ENCODE measurements at regions not wholly inside any gene's neighbourhood (a gene's known extent, or its start where the extent isn't known, plus 50 kb on each side); places are given as distances from the start of the nearest gene placed in this dataset.
"Not testable (repeated sequence)": the region's sequence is repeated elsewhere in the genome, so short reads cannot be mapped to it uniquely, and the experiment has no call there.

- H3K4me2 ChIP-seq (replicated peaks; ENCODE audit: extremely low read depth, low read length, poor library complexity, severe bottlenecking); H3K4me3 ChIP-seq (replicated peaks in 1 of 3; ENCODE audit: low read depth in 2 of 3, low read length in 3 of 3); H3K27me3 ChIP-seq (ENCODE audit: control insufficient read depth in 2 of 2, insufficient read depth in 2 of 2, low read length in 2 of 2); H3K9ac ChIP-seq (ENCODE audit: insufficient read depth, low read length, poor library complexity, severe bottlenecking); H3K4me3 Mint-ChIP-seq; H3K9me3 Mint-ChIP-seq; H3K36me3 Mint-ChIP-seq; H3K27ac Mint-ChIP-seq; DNase-seq; H3K36me3 ChIP-seq (replicated peaks in 1 of 2; ENCODE audit: control insufficient read depth in 1 of 2, insufficient read depth in 2 of 2, low read length in 2 of 2); H3K9me3 ChIP-seq (replicated peaks in 1 of 2; ENCODE audit: control insufficient read depth in 1 of 2, insufficient read depth in 1 of 2, low read length in 2 of 2); H3K79me2 ChIP-seq (ENCODE audit: insufficient read depth, low read length); H2AFZ ChIP-seq (ENCODE audit: insufficient read depth, low read depth, low read length, poor library complexity, severe bottlenecking); H3K27ac ChIP-seq (ENCODE audit: low read depth in 1 of 2, low read length in 2 of 2); H4K20me1 ChIP-seq (ENCODE audit: insufficient read depth, low read length); intact Hi-C loops (cut with micrococcal nuclease): not testable (repeated sequence)
- Mint-ChIP-seq H3K27me3 (ENCODE audit: low read depth in 3 of 3) (peaks cover 3 to 12% (median 6%) of the 10 kb centered on the region in 3 donors), H3K4me1 (peaks cover 16% of the 10 kb centered on the region)
- peaks cover 16 to 17% of the 10 kb centered on the region in 2 donors for H3K4me1 ChIP-seq (ENCODE audit: control insufficient read depth in 1 of 2, insufficient read depth in 2 of 2, low read length in 2 of 2)
- whole genome bisulfite sequencing (ENCODE audit: insufficient coverage): 96% methylated on average over 6 of the region's 7 CpGs
Observed at GRCh38 chr1:112821307-112822063, 106.4 kb upstream of the PPM1J start.

GRCh38 chr1:112818990-112819689 lies 104.0 kb upstream of the PPM1J start:
- TF ChIP-seq CTCF (IDR thresholded peaks at IDR 0.05): no peak
- Histone ChIP-seq H3K36me3 (replicated peaks in 1 of 2; ENCODE audit: control insufficient read depth in 1 of 2, insufficient read depth in 2 of 2, low read length in 2 of 2) (no peaks in the 10 kb centered on the region), H2AFZ (ENCODE audit: insufficient read depth, low read depth, low read length, poor library complexity, severe bottlenecking) (no peak overlapping the region), H3K27me3 (ENCODE audit: control insufficient read depth in 2 of 2, insufficient read depth in 2 of 2, low read length in 2 of 2) (no peaks in the 10 kb centered on the region), H3K4me3 (replicated peaks in 1 of 3; ENCODE audit: low read depth in 2 of 3, low read length in 3 of 3) (peak overlapping the region in 1 of 3 experiments; percentile 44), H3K9ac (ENCODE audit: insufficient read depth, low read length, poor library complexity, severe bottlenecking) (no peak overlapping the region), H3K27ac (ENCODE audit: low read depth in 1 of 2, low read length in 2 of 2) (peak overlapping the region; percentile 3 to 63), H4K20me1 (ENCODE audit: insufficient read depth, low read length) (no peaks in the 10 kb centered on the region), H3K79me2 (ENCODE audit: insufficient read depth, low read length) (no peaks in the 10 kb centered on the region), H3K4me2 (replicated peaks; ENCODE audit: extremely low read depth, low read length, poor library complexity, severe bottlenecking) (peak overlapping the region; percentile 55), H3K4me1 (ENCODE audit: control insufficient read depth in 1 of 2, insufficient read depth in 2 of 2, low read length in 2 of 2) (peaks cover 16 to 17% of the 10 kb centered on the region in 2 donors), H3K9me3 (replicated peaks in 1 of 2; ENCODE audit: control insufficient read depth in 1 of 2, insufficient read depth in 1 of 2, low read length in 2 of 2) (no peaks in the 10 kb centered on the region)
- H3K9me3 Mint-ChIP-seq: peaks cover 0 to 4% (median 0%) of the 10 kb centered on the region in 7 donors
- H3K27me3 Mint-ChIP-seq (ENCODE audit: low read depth in 3 of 3): peaks cover 0 to 2% (median 1%) of the 10 kb centered on the region in 3 donors
- intact Hi-C loops (cut with micrococcal nuclease): no loop called here
- DNase-seq: peak; percentile 55 to 73 (median 56)
- WGBS (ENCODE audit: insufficient coverage): 0% methylated on average over 2 of the region's 4 CpGs
- peak overlapping the region in 1 of 2 donors; percentile 48 for H3K4me3 Mint-ChIP-seq
- peak overlapping the region in 5 of 7 donors; percentile 5 to 74 (median 42) for H3K27ac Mint-ChIP-seq
- H3K36me3 Mint-ChIP-seq: no peaks in the 10 kb centered on the region
- H3K4me1 Mint-ChIP-seq: peaks cover 16% of the 10 kb centered on the region
